ENCODE measurements at regions not wholly inside any gene's neighbourhood (a gene's known extent, or its start where the extent isn't known, plus 50 kb on each side); places are given as distances from the start of the nearest gene placed in this dataset.

- TF ChIP-seq CTCF (IDR thresholded peaks at IDR 0.05) (no peak), ZFX (IDR thresholded peaks at IDR 0.05; ENCODE audit: borderline replicate concordance) (no peak)
Measured at GRCh38 chr1:81635816-81636215, 164.9 kb upstream of the ADGRL2 start.
